Stimulated activated memory B cell treated with anti-CD40 and anti-IgM and Interleukin-4, amounts not matched to agents 10 μg/mL and 1 μg/mL and 100 μg/mL, for 72 hours (primary cell): ENCODE measurements at regions not wholly inside any gene's neighbourhood (a gene's known extent, or its start where the extent isn't known, plus 50 kb on each side); places are given as distances from the start of the nearest gene placed in this dataset.
A peak's percentile ranks its signal among the peaks of the same experiment; 100 is the strongest.
"Not testable (repeated sequence)": the region's sequence is repeated elsewhere in the genome, so short reads cannot be mapped to it uniquely, and the experiment has no call there.

Source experiments
- ATAC-seq: fragments of 150-1000 bp; cut with Tn5 transposase; 2 replicates; pipeline ENCODE4 v1.10.0; 2021
- H3K27ac Mint-ChIP-seq: one replicate; pipeline ENCODE4 v1.8.0; 2022; ENCODE audit warnings: mild to moderate bottlenecking, mixed read lengths
- H3K27me3 Mint-ChIP-seq: one replicate; pipeline ENCODE4 v1.8.0; 2022; ENCODE audit warnings: mixed read lengths
- H3K36me3 Mint-ChIP-seq: one replicate; pipeline ENCODE4 v1.8.0; 2022; ENCODE audit warnings: mixed read lengths
- H3K4me1 Mint-ChIP-seq: one replicate; pipeline ENCODE4 v1.8.0; 2022; ENCODE audit warnings: mixed read lengths
- H3K4me3 Mint-ChIP-seq: one replicate; pipeline ENCODE4 v1.8.0; 2022; ENCODE audit warnings: mild to moderate bottlenecking, moderate library complexity, mixed read lengths
- H3K9me3 Mint-ChIP-seq: one replicate; pipeline ENCODE4 v1.8.0; 2022; ENCODE audit warnings: mixed read lengths

DNA sequence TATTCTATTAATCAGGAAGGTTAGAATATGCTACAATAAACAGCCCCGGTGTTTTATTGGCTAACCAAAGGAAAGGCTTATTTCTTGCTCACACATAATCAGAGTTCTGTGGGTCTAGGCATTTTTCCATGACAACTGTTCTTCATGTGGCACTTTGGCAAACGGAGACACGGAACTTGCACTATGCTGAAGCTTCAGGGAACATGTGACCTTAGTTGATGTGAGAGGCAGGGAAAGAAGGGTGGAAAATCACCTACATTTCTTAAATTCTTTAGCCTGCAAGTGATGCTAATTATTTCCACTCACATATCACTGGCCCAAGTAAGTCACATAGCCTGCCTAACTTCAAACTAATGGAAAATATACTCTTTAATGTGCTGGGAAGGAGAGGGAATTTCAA lies 344.6 kb downstream of the SV2B start:
- Mint-ChIP-seq H3K36me3 (no peaks in the 10 kb centered on the region), H3K27me3 (peaks cover 8% of the 10 kb centered on the region), H3K4me3 (no peak overlapping the region), H3K27ac (no peak overlapping the region), H3K9me3 (peaks cover 9% of the 10 kb centered on the region), H3K4me1 (no peaks in the 10 kb centered on the region)
- ATAC-seq: no peak

DNA sequence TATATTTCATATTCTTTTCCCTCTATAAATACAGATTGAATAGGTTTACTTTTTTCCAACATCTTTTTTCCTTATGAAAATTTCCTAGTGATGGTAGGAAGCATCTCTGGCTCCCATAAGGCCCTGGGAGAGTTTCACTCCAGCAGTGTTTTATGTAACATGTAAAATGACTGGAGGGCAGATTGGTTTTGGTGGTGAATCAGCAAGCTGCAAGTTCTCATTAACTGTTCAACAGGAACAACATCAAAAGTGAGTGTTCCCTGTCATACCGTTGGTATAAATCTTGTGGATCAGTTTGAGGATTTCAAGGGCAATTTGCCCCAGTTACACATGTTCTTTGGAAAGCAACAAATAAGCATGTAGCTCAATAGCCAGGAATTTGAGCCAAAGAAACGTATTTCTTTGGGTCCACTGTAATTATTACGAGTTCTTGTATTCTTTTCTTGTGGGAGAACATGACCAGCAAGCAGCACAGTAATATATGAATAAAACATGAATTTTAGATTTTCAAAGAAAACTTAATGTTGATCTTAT lies 345.7 kb downstream of the SV2B start:
- ATAC-seq: no peak
- H3K9me3 Mint-ChIP-seq: peaks cover 9% of the 10 kb centered on the region
- H3K36me3 Mint-ChIP-seq: no peaks in the 10 kb centered on the region
- no peak overlapping the region for H3K4me3 Mint-ChIP-seq
- peaks cover 8% of the 10 kb centered on the region for H3K27me3 Mint-ChIP-seq
- no peak overlapping the region for H3K27ac Mint-ChIP-seq
- no peaks in the 10 kb centered on the region for H3K4me1 Mint-ChIP-seq

DNA sequence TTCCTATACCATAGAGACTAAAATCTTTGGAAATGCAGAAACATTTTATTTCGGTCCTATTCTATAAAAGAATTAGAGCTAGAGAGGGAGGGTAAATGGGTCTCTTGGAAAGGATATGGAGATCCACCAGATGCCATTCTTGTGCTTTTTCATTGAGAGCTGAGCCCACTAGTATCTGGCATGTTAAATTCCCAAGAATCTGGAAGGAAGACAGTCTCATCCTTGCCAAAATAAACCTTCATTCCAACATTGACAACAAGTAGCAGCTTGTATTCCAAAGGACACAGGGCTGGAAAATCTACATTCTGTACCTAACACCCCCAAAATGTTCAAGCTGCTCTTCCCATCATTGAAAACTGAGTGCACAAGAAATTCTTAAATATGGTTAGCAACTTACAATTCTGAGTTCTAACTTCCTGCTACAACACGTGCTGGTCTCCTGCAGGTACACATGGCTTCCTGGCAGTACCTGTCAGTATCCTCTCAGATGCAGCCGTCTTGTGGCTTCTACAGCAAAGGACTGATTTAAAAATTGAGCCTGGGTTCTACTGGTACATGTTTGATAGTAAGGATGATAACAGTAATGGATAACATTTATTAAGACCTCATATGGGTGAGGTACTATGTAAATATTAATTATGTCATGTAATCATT lies 348.1 kb downstream of the SV2B start:
- Mint-ChIP-seq H3K4me3 (no peak overlapping the region), H3K36me3 (no peaks in the 10 kb centered on the region), H3K27me3 (peaks cover 8% of the 10 kb centered on the region), H3K9me3 (peaks cover 12% of the 10 kb centered on the region), H3K4me1 (no peaks in the 10 kb centered on the region), H3K27ac (no peak overlapping the region)
- ATAC-seq: no peak

DNA sequence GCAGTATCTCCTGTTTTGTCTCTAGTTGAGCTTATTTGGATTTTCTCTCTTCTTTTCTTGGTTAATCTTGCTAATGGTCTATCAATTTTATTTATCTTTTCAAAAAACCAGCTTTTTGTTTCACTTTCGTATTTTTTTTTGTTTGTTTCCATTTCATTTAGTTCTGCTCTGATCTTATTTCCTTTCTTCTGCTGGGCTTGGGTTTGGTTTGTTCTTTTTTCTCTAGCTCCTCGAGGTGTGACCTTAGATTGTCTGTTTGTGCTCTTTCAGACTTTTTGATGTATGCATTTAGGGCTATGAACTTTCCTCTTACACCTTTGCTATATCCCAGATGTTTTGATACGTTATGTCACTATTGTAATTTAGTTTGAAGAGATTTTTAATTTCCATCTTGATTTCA lies 353.3 kb downstream of the SV2B start:
- not testable (repeated sequence) for H3K27ac Mint-ChIP-seq, H3K36me3 Mint-ChIP-seq, ATAC-seq, H3K4me3 Mint-ChIP-seq, H3K4me1 Mint-ChIP-seq, H3K27me3 Mint-ChIP-seq
- H3K9me3 Mint-ChIP-seq: peaks cover 13% of the 10 kb centered on the region

DNA sequence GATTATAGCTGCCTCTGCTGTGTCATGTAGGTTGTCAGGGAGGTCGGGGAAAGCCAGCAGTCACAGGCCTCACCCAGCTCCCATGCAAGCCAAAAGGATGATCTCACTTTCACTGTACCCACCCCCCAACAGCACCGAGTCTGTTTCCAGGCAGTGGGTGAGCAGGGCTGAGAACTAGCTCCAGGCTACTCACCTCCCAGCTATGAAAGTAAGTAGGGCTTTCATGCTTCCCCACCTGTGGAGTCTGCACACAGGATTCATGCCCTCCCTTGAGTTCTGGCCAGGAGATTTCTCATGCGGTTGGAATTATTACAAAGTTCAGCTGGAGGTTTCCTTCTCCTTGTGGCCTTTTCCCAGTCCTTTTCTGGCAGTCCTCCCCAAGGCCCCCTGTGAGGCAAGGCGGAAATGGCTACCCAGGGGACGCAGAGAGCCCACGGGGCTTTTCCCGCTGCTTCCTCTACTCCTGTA lies 356.2 kb downstream of the SV2B start:
- no peaks in the 10 kb centered on the region for H3K36me3 Mint-ChIP-seq
- no peaks in the 10 kb centered on the region for H3K4me1 Mint-ChIP-seq
- peaks cover 11% of the 10 kb centered on the region for H3K9me3 Mint-ChIP-seq
- H3K27me3 Mint-ChIP-seq: no peaks in the 10 kb centered on the region
- no peak overlapping the region for H3K27ac Mint-ChIP-seq
- H3K4me3 Mint-ChIP-seq: no peak overlapping the region
- ATAC-seq: no peak

DNA sequence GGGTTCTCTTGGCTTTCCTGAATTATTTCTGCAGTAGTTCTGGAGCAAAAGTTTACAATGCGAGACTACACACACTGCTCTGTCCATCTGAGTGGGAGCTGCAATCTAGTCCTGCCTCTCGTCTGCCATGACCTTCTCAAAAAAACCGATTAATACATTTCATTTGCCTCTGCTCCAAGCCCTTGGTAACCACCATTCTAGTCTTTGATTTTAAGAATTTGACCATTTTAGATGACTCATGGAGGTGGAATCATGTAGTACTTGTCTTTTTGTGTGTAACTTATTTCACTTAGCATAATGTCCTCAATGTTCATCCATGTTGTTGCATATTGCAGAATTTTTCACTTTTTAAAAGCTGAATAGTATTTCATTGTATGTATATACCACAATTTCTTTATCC lies 356.9 kb downstream of the SV2B start:
- Mint-ChIP-seq H3K27me3 (no peaks in the 10 kb centered on the region), H3K4me3 (no peak overlapping the region), H3K27ac (no peak overlapping the region), H3K4me1 (no peaks in the 10 kb centered on the region), H3K36me3 (no peaks in the 10 kb centered on the region), H3K9me3 (peaks cover 8% of the 10 kb centered on the region)
- no peak for ATAC-seq

DNA sequence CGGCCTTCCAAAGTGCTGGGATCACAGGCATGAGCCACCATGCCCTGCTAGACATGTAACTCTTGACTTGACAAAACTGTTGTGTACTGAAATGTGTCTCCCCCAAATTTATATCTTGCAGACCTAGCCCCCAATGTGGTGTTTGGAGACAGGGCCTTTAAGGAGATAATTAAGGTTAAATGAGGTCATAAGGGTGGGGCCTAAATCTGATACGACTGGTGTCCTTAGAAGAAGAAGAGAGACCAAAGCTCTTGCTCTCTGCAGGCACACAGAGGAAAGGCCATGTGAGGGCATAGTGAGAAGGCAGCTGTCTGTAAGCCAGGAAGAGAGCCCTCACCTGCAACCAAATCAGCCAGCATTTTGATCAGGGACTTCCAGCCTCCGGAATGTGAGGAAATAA lies 361.3 kb downstream of the SV2B start:
- Mint-ChIP-seq H3K9me3 (no peaks in the 10 kb centered on the region), H3K4me3 (no peak overlapping the region), H3K4me1 (no peaks in the 10 kb centered on the region), H3K36me3 (no peaks in the 10 kb centered on the region), H3K27ac (no peak overlapping the region), H3K27me3 (no peaks in the 10 kb centered on the region)
- no peak for ATAC-seq

DNA sequence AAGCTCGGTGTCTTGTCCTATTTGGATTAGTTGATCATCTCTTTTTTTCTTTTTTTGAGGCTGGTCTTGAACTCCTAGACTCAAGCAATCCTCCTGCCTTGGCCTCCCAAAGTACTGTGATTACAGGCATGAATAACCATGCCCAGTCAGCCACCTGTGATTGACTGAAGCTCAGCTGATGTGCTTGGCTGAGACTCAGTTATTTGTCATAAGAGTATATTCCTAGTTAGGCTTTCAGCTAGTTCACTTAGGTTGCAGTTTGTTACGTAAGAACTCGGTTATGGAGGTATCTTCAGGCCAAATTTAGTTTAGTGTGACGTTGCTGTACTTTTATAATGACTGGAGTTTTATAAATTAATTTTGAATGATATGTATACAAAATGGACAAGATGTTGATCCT lies 365.0 kb downstream of the SV2B start:
- H3K4me3 Mint-ChIP-seq: no peak overlapping the region
- H3K9me3 Mint-ChIP-seq: no peaks in the 10 kb centered on the region
- H3K27ac Mint-ChIP-seq: no peak overlapping the region
- no peak for ATAC-seq
- no peaks in the 10 kb centered on the region for H3K4me1 Mint-ChIP-seq
- H3K36me3 Mint-ChIP-seq: no peaks in the 10 kb centered on the region
- peaks cover 9% of the 10 kb centered on the region for H3K27me3 Mint-ChIP-seq

DNA sequence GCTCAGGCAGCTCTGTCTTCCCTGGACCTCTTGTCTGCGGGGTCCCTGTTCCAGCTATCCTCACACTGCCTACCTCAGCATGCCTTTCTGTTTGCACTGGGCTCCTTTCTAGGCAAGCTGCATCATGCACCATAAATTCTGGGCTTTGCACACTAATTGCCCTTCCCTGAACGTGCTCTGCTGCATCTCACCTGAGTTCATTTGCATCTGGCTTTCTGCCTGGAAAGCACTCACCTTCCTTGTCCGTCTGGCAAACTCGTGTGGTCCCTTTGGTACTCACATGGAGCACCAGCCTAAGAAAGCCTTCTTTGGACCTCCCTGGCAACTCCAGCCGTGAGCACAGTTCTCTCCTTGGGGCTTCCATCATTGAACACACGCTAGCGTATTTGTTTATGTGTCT lies 365.6 kb downstream of the SV2B start:
- Mint-ChIP-seq H3K4me1 (no peaks in the 10 kb centered on the region), H3K4me3 (no peak overlapping the region), H3K36me3 (no peaks in the 10 kb centered on the region), H3K27me3 (peaks cover 9% of the 10 kb centered on the region), H3K9me3 (no peaks in the 10 kb centered on the region), H3K27ac (no peak overlapping the region)
- no peak for ATAC-seq

DNA sequence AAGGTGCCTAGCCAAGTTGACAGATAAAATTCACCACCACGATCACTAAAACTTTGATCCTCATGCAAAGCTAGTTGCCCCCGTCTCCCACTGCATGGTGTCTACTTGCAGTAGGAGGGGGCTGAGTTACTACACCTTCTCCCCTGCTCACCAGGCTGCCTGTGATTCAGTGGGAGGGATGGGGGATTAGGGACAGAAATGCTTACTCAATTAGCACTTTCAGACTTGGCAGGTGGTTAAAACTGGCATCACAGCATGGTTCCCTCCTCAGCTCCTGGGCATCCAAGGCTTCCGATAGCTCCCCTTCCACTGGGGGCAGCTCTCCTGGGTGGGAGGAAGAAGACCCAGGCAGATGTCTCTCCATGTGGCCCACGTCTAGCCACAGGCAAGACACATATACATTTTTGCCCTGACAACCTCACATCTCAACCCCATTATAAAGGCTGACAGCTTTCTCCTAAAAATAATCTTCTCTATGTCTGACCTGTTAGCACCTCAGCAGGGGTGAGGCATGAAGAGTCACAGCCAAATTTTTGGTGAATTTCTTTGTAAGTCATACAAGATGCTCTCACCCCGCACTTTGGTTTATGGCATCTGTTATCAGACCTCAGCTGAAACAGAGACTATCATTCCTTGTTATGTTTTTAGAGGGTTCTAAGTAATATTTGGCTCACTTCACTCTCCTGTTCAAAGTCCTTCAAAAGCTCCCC lies 369.0 kb downstream of the SV2B start:
- Mint-ChIP-seq H3K27me3 (peaks cover 9% of the 10 kb centered on the region), H3K36me3 (no peaks in the 10 kb centered on the region), H3K4me3 (no peak overlapping the region), H3K9me3 (no peaks in the 10 kb centered on the region), H3K4me1 (no peaks in the 10 kb centered on the region), H3K27ac (no peak overlapping the region)
- no peak for ATAC-seq

DNA sequence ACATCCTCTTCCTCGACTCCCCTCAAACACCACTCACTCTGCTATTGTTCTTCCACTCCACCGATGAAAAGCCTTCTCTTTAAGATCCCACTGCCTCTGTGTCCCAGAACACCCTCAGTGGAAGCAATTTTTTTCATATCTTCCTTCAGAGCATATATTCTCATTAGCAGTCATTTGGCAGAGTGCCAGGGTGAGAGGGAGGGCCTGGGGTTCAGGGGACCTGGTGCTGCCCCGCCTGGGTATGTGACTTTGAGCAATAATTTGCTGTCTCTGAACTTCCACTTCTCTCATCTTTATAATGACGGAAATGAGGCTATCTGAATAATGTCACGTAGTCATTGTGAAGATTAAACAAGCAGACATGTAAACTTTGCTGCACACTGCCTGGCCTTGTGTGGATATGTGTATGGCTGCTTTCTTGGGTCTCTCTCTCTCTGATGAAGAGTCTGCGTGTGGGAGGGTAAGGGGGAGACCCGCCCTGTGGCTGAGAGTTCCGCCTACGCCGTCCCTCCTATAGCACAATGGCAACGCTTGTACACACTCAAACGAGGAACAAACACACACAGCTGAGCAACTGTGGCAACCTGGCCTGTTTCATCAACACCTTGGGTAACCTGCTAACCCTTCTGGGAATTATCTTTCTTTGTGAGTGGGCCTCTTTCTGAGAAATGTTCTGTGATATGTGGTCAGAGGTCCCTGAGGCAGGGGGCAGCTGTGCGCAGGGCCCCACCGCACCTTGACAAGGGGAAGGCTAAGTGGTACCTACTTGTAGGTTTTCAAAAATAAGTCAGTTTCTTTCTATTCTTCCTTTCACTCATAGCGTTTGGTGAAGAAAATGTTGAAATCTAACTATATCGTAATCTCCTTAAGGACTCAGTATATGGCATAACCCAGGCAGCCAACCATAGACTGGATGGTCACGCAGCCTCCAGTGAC lies 369.8 kb downstream of the SV2B start:
- no peaks in the 10 kb centered on the region for H3K36me3 Mint-ChIP-seq
- no peak overlapping the region for H3K27ac Mint-ChIP-seq
- no peaks in the 10 kb centered on the region for H3K4me1 Mint-ChIP-seq
- no peak overlapping the region for H3K4me3 Mint-ChIP-seq
- no peaks in the 10 kb centered on the region for H3K9me3 Mint-ChIP-seq
- peak; percentile 5 for ATAC-seq
- H3K27me3 Mint-ChIP-seq: peaks cover 9% of the 10 kb centered on the region

DNA sequence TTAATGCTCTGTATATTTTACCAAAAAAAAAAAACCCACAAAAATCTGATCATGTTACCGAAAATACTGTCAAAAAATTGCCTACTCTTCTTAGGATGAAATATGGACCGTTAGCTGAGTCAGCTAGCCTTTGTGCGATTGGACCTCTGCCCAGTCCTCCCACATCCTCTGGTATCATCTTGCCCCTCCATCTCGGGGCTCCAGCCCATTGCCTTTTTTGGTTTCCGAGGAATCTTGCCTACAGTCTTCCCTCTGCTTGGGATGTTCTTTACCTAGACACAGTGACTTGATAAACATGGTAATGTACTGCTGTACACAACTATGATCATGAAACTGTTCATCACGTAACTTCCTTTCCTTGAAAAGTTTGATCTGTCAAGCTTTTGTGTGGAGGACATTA lies 371.4 kb downstream of the SV2B start:
- no peak for ATAC-seq
- H3K27ac Mint-ChIP-seq: no peak overlapping the region
- H3K36me3 Mint-ChIP-seq: no peaks in the 10 kb centered on the region
- H3K4me3 Mint-ChIP-seq: no peak overlapping the region
- no peaks in the 10 kb centered on the region for H3K4me1 Mint-ChIP-seq
- peaks cover 9% of the 10 kb centered on the region for H3K27me3 Mint-ChIP-seq
- no peaks in the 10 kb centered on the region for H3K9me3 Mint-ChIP-seq

DNA sequence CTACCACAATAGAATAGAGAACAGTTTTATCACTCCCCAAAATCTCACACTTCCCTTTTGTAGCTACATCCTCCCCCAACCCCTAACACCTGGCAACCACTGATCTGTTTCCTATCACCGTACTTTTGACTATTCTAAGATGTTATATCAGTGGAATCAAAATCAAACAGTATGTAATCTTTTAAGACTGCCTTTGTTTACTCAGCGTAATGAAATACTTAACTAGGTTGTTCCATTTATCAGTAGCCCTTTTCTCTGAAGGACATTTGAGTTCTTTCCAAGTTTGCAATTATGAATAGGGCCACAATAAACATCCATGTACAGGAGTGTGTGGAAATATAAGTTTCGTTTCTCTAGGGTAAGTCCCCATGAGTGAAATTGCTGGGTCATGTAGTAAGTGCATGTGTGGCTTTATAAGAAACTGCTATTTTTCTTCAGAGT lies 372.3 kb downstream of the SV2B start:
- Mint-ChIP-seq H3K27me3 (peaks cover 9% of the 10 kb centered on the region), H3K36me3 (no peaks in the 10 kb centered on the region), H3K4me3 (no peak overlapping the region), H3K4me1 (no peaks in the 10 kb centered on the region), H3K27ac (no peak overlapping the region), H3K9me3 (no peaks in the 10 kb centered on the region)
- ATAC-seq: no peak

DNA sequence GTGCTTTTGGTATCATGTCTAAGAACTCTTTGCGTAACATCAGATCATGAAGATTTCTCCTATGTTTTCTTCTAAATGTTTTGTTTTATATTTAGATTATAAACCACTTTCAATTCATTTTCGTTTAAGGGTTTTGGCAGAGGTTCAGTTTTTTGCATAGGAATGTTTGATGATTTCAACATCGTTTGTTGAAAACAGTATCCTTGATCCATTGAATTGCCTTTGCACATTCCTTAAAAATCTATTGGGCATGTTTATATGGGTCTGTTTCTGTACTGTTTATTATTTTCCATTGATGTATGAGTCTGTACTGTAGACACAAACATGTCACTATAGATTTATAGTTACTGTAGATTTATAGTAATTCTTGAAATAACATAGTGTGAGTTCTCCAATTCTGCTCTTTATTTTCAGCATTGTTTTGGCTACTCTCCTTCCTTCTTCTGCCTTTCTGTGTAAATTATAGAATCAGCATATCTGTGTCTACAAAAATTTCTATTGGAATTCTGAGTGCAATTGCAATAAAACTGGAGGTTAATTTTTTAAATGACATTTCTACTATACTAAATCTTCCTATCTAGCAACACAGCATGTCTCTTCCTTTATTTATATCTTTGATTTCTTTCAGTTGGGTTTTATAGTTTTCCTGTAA lies 374.0 kb downstream of the SV2B start:
- ATAC-seq: no peak
- Mint-ChIP-seq H3K9me3 (no peaks in the 10 kb centered on the region), H3K27me3 (no peaks in the 10 kb centered on the region), H3K4me3 (no peak overlapping the region), H3K27ac (no peak overlapping the region), H3K36me3 (no peaks in the 10 kb centered on the region), H3K4me1 (no peaks in the 10 kb centered on the region)

DNA sequence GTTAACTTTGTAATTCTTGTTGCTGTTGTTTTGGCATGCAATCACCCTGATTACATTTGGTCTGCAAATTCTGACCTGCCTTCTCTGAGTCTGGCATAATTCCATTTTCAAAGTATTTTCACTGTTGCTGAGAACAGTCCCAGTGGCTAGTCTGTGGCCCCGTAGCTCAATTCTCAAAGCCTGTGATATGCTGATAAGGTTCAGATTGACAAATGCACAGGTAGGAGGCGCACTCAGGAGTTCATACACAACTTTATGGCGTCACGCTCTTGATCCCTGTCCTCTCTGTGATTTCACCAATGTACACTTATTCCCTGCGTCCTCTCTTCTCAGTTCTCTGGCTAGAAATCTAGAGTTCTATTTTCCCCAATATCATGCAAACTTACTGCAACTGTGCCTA lies 376.6 kb upstream of the SLCO3A1 start:
- no peaks in the 10 kb centered on the region for H3K27me3 Mint-ChIP-seq
- H3K9me3 Mint-ChIP-seq: no peaks in the 10 kb centered on the region
- no peak for ATAC-seq
- no peak overlapping the region for H3K4me3 Mint-ChIP-seq
- no peaks in the 10 kb centered on the region for H3K4me1 Mint-ChIP-seq
- H3K27ac Mint-ChIP-seq: no peak overlapping the region
- H3K36me3 Mint-ChIP-seq: no peaks in the 10 kb centered on the region
